WTC11 (cell line): ENCODE measurements at regions not wholly inside any gene's neighbourhood (a gene's known extent, or its start where the extent isn't known, plus 50 kb on each side); places are given as distances from the start of the nearest gene placed in this dataset.

Experiments
- ATAC-seq: fragments of 200-7000 bp; cut with Tn5 transposase; 2 replicates; pipeline ENCODE4 v1.10.0; 2021; ENCODE audit warnings: mild to moderate bottlenecking, moderate library complexity
- CTCF ChIA-PET: fragments of 300-600 bp; sonication (Branson Sonifier 250); formaldehyde crosslinking; loops from one replicate; lab custom pipeline; 2021; ENCODE audit warnings: antibody characterized with exemption; lab: Charles Lee
- POLR2A ChIA-PET: fragments of 350-600 bp; sonication (Branson Sonifier 250); formaldehyde crosslinking; loops from one replicate; lab custom pipeline; 2021; ENCODE audit warnings: antibody characterized with exemption; lab: Charles Lee
- DNase-seq: peaks from one replicate; pipeline ENCODE4 v3.0.0; 2021; ENCODE audit warnings: low spot score
- H3K27ac Mint-ChIP-seq: 2 replicates; pipeline ENCODE4 v1.8.0; 2021; ENCODE audit warnings: mixed read lengths
- H3K27me3 Mint-ChIP-seq: 2 replicates; pipeline ENCODE4 v1.8.0; 2021; ENCODE audit warnings: low read depth, mild to moderate bottlenecking, moderate library complexity, mixed read lengths
- H3K36me3 Mint-ChIP-seq: 2 replicates; pipeline ENCODE4 v1.8.0; 2021; ENCODE audit warnings: mixed read lengths
- H3K4me1 Mint-ChIP-seq: 2 replicates; pipeline ENCODE4 v1.8.0; 2022; ENCODE audit warnings: mixed read lengths
- H3K4me3 Mint-ChIP-seq: 2 replicates; pipeline ENCODE4 v1.8.0; 2021; ENCODE audit warnings: mild to moderate bottlenecking, moderate library complexity, mixed read lengths
- H3K9me3 Mint-ChIP-seq: 2 replicates; pipeline ENCODE4 v1.8.0; 2021; ENCODE audit warnings: mixed read lengths
- E2F4 ChIP-seq: sonication (generic); formaldehyde crosslinking; IDR thresholded peaks from 2 replicates; pipeline ENCODE4 v1.8.1; 2022; ENCODE audit warnings: low read depth, mild to moderate bottlenecking, moderate library complexity, missing genetic modification reagents, borderline replicate concordance
- EMX1 ChIP-seq: fragments of 250-450 bp; sonication (Bioruptor Pico); IDR thresholded peaks from 2 replicates; pipeline ENCODE4 v1.8.0; 2021; ENCODE audit warnings: mild to moderate bottlenecking
- ERG ChIP-seq: fragments of 250-450 bp; sonication (Bioruptor Pico); IDR thresholded peaks from 2 replicates; pipeline ENCODE4 v1.8.0; 2021; ENCODE audit warnings: mild to moderate bottlenecking
- ESRRA ChIP-seq: sonication (generic); formaldehyde crosslinking; IDR thresholded peaks from 2 replicates; pipeline ENCODE4 v1.8.1; 2022; ENCODE audit warnings: mild to moderate bottlenecking, missing genetic modification reagents, borderline replicate concordance
- ETV6 ChIP-seq: sonication (generic); formaldehyde crosslinking; IDR thresholded peaks from 2 replicates; pipeline ENCODE4 v1.8.1; 2022; ENCODE audit warnings: mild to moderate bottlenecking, missing genetic modification reagents
- FOXK1 ChIP-seq: sonication (generic); formaldehyde crosslinking; IDR thresholded peaks from 2 replicates; pipeline ENCODE4 v1.8.0; 2022; ENCODE audit warnings: mild to moderate bottlenecking, moderate library complexity, missing genetic modification reagents
- JAZF1 ChIP-seq: fragments of 250-450 bp; sonication (Bioruptor Pico); IDR thresholded peaks from 2 replicates; pipeline ENCODE4 v1.9.0; 2021; ENCODE audit warnings: moderate library complexity, mild to moderate bottlenecking, inconsistent platforms
- JUN ChIP-seq: sonication (generic); formaldehyde crosslinking; IDR thresholded peaks from 2 replicates; pipeline ENCODE4 v1.8.0; 2023; ENCODE audit warnings: mild to moderate bottlenecking, missing genetic modification reagents
- KAT7 ChIP-seq: sonication (generic); formaldehyde crosslinking; IDR thresholded peaks from 2 replicates; pipeline ENCODE4 v1.8.1; 2023; ENCODE audit warnings: missing genetic modification reagents, mild to moderate bottlenecking, borderline replicate concordance
- MAX ChIP-seq: sonication (generic); formaldehyde crosslinking; IDR thresholded peaks from 2 replicates; pipeline ENCODE4 v1.8.0; 2022; ENCODE audit warnings: mild to moderate bottlenecking, missing genetic modification reagents
- MLX ChIP-seq: sonication (generic); formaldehyde crosslinking; IDR thresholded peaks from 2 replicates; pipeline ENCODE4 v1.8.1; 2023; ENCODE audit warnings: mild to moderate bottlenecking, missing genetic modification reagents, moderate library complexity
- MYBL2 ChIP-seq: sonication (generic); formaldehyde crosslinking; IDR thresholded peaks from 2 replicates; pipeline ENCODE4 v1.8.1; 2023; ENCODE audit warnings: mild to moderate bottlenecking, moderate library complexity, missing genetic modification reagents
- NR2C2 ChIP-seq: sonication (generic); formaldehyde crosslinking; IDR thresholded peaks from 2 replicates; pipeline ENCODE4 v1.8.0; 2022; ENCODE audit warnings: mild to moderate bottlenecking, missing genetic modification reagents
- PREB ChIP-seq: sonication (generic); formaldehyde crosslinking; IDR thresholded peaks from 2 replicates; pipeline ENCODE4 v1.8.1; 2022; ENCODE audit warnings: mild to moderate bottlenecking, missing genetic modification reagents, moderate library complexity, borderline replicate concordance
- TCF7 ChIP-seq: sonication (generic); formaldehyde crosslinking; IDR thresholded peaks from 2 replicates; pipeline ENCODE4 v1.8.0; 2022; ENCODE audit warnings: mild to moderate bottlenecking, low read depth, missing genetic modification reagents, moderate library complexity
- TEAD1 ChIP-seq: sonication (generic); formaldehyde crosslinking; IDR thresholded peaks from 2 replicates; pipeline ENCODE4 v1.8.0; 2022; ENCODE audit warnings: mild to moderate bottlenecking, missing genetic modification reagents
- TEAD4 ChIP-seq: sonication (generic); formaldehyde crosslinking; IDR thresholded peaks from 2 replicates; pipeline ENCODE4 v1.8.0; 2022; ENCODE audit warnings: mild to moderate bottlenecking, missing genetic modification reagents
- USF1 ChIP-seq: sonication (generic); formaldehyde crosslinking; IDR thresholded peaks from 2 replicates; pipeline ENCODE4 v1.8.0; 2022; ENCODE audit warnings: mild to moderate bottlenecking, missing genetic modification reagents
- ZNF121 ChIP-seq: sonication (generic); formaldehyde crosslinking; IDR thresholded peaks from 2 replicates; pipeline ENCODE4 v1.8.0; 2023; ENCODE audit warnings: missing genetic modification reagents
- ZNF232 ChIP-seq: sonication (generic); formaldehyde crosslinking; IDR thresholded peaks from 2 replicates; pipeline ENCODE4 v1.8.0; 2022; ENCODE audit warnings: mild to moderate bottlenecking, missing genetic modification reagents
- ZNF263 ChIP-seq: sonication (generic); formaldehyde crosslinking; IDR thresholded peaks from 2 replicates; pipeline ENCODE4 v1.8.1; 2022; ENCODE audit warnings: low read depth, mild to moderate bottlenecking, moderate library complexity, missing genetic modification reagents
- ZNF396 ChIP-seq: fragments of 250-450 bp; sonication (Bioruptor Pico); IDR thresholded peaks from 2 replicates; pipeline ENCODE4 v1.8.0; 2021; ENCODE audit warnings: mild to moderate bottlenecking, moderate library complexity, borderline replicate concordance
- ZNF671 ChIP-seq: fragments of 250-450 bp; sonication (Bioruptor Pico); IDR thresholded peaks from 2 replicates; pipeline ENCODE4 v1.8.0; 2021; ENCODE audit warnings: mild to moderate bottlenecking

- H3K27me3 Mint-ChIP-seq = no peaks in the 10 kb centered on the region
- no peak overlapping the region for H3K27ac Mint-ChIP-seq
- no peaks in the 10 kb centered on the region; the same call in 1 of the 2 replicates for H3K9me3 Mint-ChIP-seq
- TF ChIP-seq MYBL2 (CRISPR knock-in tag) = no peak
- no peak for TF ChIP-seq PREB (CRISPR knock-in tag)
- TF ChIP-seq, all 79 proteins: peak for 0
- Mint-ChIP-seq H3K36me3 (no peaks in the 10 kb centered on the region), H3K4me1 (peaks cover 6% of the 10 kb centered on the region), H3K4me3 (no peak overlapping the region)
- ChIA-PET CTCF (no interaction called here), POLR2A (no interaction called here)
- no peak for DNase-seq
- no peak for ATAC-seq
Observed at GRCh38 chr10:78568620-78569019, 500.1 kb upstream of the ZMIZ1 start.

GRCh38 chr10:78570633-78571235 lies 498.0 kb upstream of the ZMIZ1 start:
- DNase-seq (no peak), ATAC-seq (no peak)
- Mint-ChIP-seq H3K9me3 (no peaks in the 10 kb centered on the region; the same call in 1 of the 2 replicates), H3K27ac (no peak overlapping the region), H3K4me1 (peaks cover 8% of the 10 kb centered on the region), H3K4me3 (no peak overlapping the region), H3K27me3 (no peaks in the 10 kb centered on the region), H3K36me3 (no peaks in the 10 kb centered on the region)
- ChIA-PET POLR2A (no interaction called here), CTCF (interaction anchor here (1.1 kb wide), 1 partner anchor 338 kb away, joined by 3 read pairs; no protein-coding TSS in a partner anchor)
- no peak for TF ChIP-seq ETV6 (CRISPR knock-in tag)
- no peak for TF ChIP-seq ERG (CRISPR knock-in tag)
- no peak for TF ChIP-seq NR2C2 (CRISPR knock-in tag)
- no peak for TF ChIP-seq KAT7 (CRISPR knock-in tag)
- no peak for TF ChIP-seq ZNF396
- no peak for TF ChIP-seq TEAD4 (CRISPR knock-in tag)
- TF ChIP-seq ZNF671 (CRISPR knock-in tag) = no peak
- TF ChIP-seq ZNF263 = no peak
- no peak for TF ChIP-seq TEAD1 (CRISPR knock-in tag)
- TF ChIP-seq MLX = no peak

GRCh38 chr10:78571286-78571685 lies 497.5 kb upstream of the ZMIZ1 start:
- ATAC-seq (no peak), DNase-seq (no peak)
- no peak for TF ChIP-seq ZNF232 (CRISPR knock-in tag)
- ChIA-PET CTCF (interaction anchor here (1.1 kb wide), 1 partner anchor 339 kb away, joined by 3 read pairs; no protein-coding TSS in a partner anchor), POLR2A (no interaction called here)
- no peaks in the 10 kb centered on the region for H3K27me3 Mint-ChIP-seq
- H3K36me3 Mint-ChIP-seq = no peaks in the 10 kb centered on the region
- H3K9me3 Mint-ChIP-seq = no peaks in the 10 kb centered on the region; the same call in 1 of the 2 replicates
- peaks cover 8% of the 10 kb centered on the region for H3K4me1 Mint-ChIP-seq
- no peak overlapping the region for H3K27ac Mint-ChIP-seq
- no peak overlapping the region for H3K4me3 Mint-ChIP-seq

GRCh38 chr10:78571891-78572290 lies 496.9 kb upstream of the ZMIZ1 start:
- Mint-ChIP-seq H3K4me3 (no peak overlapping the region), H3K36me3 (no peaks in the 10 kb centered on the region), H3K27ac (no peak overlapping the region), H3K4me1 (peaks cover 8% of the 10 kb centered on the region), H3K27me3 (no peaks in the 10 kb centered on the region), H3K9me3 (no peaks in the 10 kb centered on the region; the same call in 1 of the 2 replicates)
- no peak for ATAC-seq
- no peak for DNase-seq
- CTCF ChIA-PET = interaction anchor here (1.1 kb wide), 1 partner anchor 340 kb away, joined by 3 read pairs; no protein-coding TSS in a partner anchor
- TF ChIP-seq ZNF121 (CRISPR knock-in tag) = no peak
- TF ChIP-seq ZNF671 (CRISPR knock-in tag) = no peak
- no peak for TF ChIP-seq TEAD4 (CRISPR knock-in tag)
- no peak for TF ChIP-seq EMX1 (CRISPR knock-in tag)
- TF ChIP-seq USF1 (CRISPR knock-in tag) = no peak
- TF ChIP-seq TCF7 = no peak
- no peak for TF ChIP-seq MAX (CRISPR knock-in tag)
- TF ChIP-seq TEAD1 (CRISPR knock-in tag) = no peak
- no peak for TF ChIP-seq FOXK1 (CRISPR knock-in tag)
- TF ChIP-seq NR2C2 (CRISPR knock-in tag) = no peak
- no peak for TF ChIP-seq JAZF1 (CRISPR knock-in tag)
- TF ChIP-seq ESRRA (CRISPR knock-in tag) = no peak
- no peak for TF ChIP-seq JUN (CRISPR knock-in tag)
- TF ChIP-seq E2F4 (CRISPR knock-in tag) = no peak
- no peak for TF ChIP-seq ETV6 (CRISPR knock-in tag)
- POLR2A ChIA-PET = no interaction called here
